ENCODE measurements at regions not wholly inside any gene's neighbourhood (a gene's known extent, or its start where the extent isn't known, plus 50 kb on each side); places are given as distances from the start of the nearest gene placed in this dataset.
"Not testable (repeated sequence)": the region's sequence is repeated elsewhere in the genome, so short reads cannot be mapped to it uniquely, and the experiment has no call there.

DNA sequence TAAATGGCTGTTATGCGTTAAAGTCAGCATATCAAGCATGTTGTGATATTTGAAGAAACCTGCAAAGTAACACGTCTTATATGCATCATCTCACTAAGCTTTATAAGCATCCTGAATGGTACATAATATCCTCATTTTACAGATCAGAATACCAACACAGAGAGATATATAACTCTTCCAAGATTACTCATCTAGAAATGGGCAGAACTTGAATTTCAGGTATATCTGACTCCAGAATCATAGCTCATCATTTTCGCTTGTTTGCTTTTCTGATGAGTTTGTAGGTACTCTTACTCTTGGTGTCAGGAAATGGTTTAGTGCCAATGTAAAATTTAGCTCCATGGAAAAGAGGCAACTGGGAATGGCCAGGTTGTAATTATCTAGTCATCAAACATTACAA lies 232.3 kb upstream of the ANKH start:
- no peak for DNase-seq (ENCODE audit: low spot score)
- peaks cover 0 to 4% of the 10 kb centered on the region in 2 donors for H3K9me3 ChIP-seq
- no peak overlapping the region for H3K27ac ChIP-seq
- TF ChIP-seq, protein P1, sequence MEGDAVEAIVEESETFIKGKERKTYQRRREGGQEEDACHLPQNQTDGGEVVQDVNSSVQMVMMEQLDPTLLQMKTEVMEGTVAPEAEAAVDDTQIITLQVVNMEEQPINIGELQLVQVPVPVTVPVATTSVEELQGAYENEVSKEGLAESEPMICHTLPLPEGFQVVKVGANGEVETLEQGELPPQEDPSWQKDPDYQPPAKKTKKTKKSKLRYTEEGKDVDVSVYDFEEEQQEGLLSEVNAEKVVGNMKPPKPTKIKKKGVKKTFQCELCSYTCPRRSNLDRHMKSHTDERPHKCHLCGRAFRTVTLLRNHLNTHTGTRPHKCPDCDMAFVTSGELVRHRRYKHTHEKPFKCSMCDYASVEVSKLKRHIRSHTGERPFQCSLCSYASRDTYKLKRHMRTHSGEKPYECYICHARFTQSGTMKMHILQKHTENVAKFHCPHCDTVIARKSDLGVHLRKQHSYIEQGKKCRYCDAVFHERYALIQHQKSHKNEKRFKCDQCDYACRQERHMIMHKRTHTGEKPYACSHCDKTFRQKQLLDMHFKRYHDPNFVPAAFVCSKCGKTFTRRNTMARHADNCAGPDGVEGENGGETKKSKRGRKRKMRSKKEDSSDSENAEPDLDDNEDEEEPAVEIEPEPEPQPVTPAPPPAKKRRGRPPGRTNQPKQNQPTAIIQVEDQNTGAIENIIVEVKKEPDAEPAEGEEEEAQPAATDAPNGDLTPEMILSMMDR (IDR thresholded peaks at IDR 0.05) = no peak
- H3K4me3 ChIP-seq = no peak overlapping the region
- no peaks in the 10 kb centered on the region for H3K4me1 ChIP-seq
- H3K27me3 ChIP-seq = no peaks in the 10 kb centered on the region
- no peaks in the 10 kb centered on the region for H3K36me3 ChIP-seq

DNA sequence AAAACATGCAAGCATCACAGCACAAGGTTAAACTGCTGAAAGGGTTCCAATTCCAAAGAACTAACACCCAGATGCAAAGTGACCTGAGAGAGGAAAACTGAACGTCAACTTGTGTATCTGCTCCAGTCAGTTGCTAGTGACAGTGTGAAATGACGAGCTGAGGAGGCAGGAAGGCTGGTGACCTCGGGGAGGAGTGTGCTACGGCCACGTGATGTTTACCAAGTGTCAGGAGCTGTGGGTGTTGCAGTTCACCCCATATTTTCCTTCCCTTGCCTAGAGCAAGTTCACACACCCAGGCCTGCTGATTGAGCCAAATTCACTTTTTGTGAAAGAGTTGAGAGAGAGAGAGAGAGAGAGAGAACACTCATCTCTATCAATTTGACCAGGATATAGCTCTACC lies 231.6 kb upstream of the ANKH start:
- H3K4me3 ChIP-seq = no peak overlapping the region
- no peaks in the 10 kb centered on the region for H3K36me3 ChIP-seq
- peaks cover 0 to 4% of the 10 kb centered on the region in 2 donors for H3K9me3 ChIP-seq
- no peak overlapping the region for H3K27ac ChIP-seq
- DNase-seq (ENCODE audit: low spot score) = no peak
- H3K27me3 ChIP-seq = no peaks in the 10 kb centered on the region
- H3K4me1 ChIP-seq = no peaks in the 10 kb centered on the region
- TF ChIP-seq, protein P1 (IDR thresholded peaks at IDR 0.05) = no peak

DNA sequence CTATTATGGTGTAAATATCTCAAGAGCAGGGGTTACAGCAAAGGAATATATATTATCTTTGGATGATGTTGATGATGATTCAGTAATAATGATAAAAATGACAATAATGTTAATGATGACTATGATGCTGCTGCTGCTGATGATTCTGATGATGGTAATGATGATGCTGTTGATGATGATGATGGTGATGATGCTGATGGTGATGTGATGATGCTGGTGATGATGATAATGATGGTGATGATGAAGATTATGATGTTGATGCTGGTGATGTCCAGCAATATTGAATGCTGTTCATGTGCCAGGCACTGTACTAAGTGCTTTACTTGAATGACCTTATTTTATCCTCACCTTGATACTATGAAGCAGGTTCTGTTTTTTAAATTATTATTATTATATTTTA lies 226.0 kb upstream of the ANKH start:
- TF ChIP-seq, protein P1 (IDR thresholded peaks at IDR 0.05) = no peak
- no peaks in the 10 kb centered on the region for H3K36me3 ChIP-seq
- DNase-seq (ENCODE audit: low spot score) = no peak
- H3K4me1 ChIP-seq = no peaks in the 10 kb centered on the region
- H3K9me3 ChIP-seq = peaks cover 0 to 4% of the 10 kb centered on the region in 2 donors
- no peak overlapping the region for H3K4me3 ChIP-seq
- H3K27ac ChIP-seq = no peak overlapping the region
- H3K27me3 ChIP-seq = no peaks in the 10 kb centered on the region

DNA sequence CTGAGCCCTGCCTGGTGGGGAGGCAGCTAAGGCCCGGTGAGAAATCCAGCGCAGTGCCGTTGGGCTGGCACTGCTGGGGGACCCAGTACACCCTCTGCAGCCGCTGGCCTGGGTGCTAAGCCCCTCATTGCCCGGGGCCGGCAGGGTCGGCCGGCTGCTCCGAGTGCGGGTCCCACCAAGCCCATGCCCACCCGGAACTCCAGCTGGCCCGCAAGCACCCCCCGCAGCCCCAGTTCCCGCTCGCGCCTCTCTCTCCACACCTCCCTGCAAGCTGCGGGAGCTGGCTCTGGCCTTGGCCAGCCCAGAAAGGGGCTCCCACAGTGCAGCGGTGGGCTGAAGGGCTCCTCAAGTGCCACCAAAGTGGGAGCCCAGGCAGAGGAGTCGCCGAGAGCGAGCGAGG lies 225.1 kb upstream of the ANKH start:
- H3K27ac ChIP-seq; DNase-seq (ENCODE audit: low spot score); H3K4me3 ChIP-seq; H3K36me3 ChIP-seq; H3K27me3 ChIP-seq; H3K9me3 ChIP-seq; H3K4me1 ChIP-seq: not testable (repeated sequence)

DNA sequence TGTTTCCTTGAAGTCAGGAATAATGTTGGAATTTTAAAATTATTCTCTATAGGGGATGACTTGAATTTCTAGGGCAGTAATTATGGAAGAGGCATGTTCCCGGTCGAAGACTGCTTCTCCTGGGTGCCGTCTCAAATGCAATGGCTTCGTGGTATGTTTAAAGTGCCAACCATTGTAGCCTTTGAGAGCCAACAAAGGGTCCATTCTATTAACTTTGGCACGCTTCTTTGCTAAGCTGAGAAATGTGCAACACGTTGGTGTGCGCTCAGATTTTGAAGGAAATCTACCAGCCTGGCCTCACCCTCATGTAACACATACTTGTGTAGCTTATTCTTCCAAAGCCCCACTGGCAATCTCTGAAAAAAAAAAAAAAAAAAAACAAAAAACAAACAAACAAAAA lies 221.2 kb upstream of the ANKH start:
- Histone ChIP-seq H3K9me3 (no peaks in the 10 kb centered on the region), H3K4me1 (no peaks in the 10 kb centered on the region), H3K4me3 (no peak overlapping the region), H3K27me3 (no peaks in the 10 kb centered on the region), H3K36me3 (no peaks in the 10 kb centered on the region), H3K27ac (no peak overlapping the region)
- TF ChIP-seq, protein P1 (IDR thresholded peaks at IDR 0.05) = no peak
- DNase-seq (ENCODE audit: low spot score) = no peak

DNA sequence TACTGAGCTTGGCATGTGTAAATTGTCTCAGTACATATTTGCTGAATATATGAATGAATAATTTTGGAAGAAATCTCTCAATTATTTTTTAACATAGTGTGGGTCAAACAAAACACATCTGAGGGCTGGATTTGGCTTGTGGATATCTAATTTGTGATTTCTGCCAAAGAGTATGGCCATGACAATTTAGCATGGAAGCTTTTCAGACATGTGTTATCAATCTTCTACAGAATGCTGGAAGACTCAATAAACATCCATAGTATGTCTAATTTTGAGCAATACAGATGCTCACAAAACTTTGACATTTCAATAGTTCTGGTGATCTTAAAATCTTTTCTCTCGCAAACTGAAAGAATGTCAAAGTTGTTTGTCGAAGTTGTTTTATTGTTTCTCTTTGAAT lies 214.1 kb upstream of the ANKH start:
- Histone ChIP-seq H3K36me3 (no peaks in the 10 kb centered on the region), H3K4me1 (no peaks in the 10 kb centered on the region), H3K9me3 (peaks cover 0 to 7% of the 10 kb centered on the region in 2 donors), H3K27ac (no peak overlapping the region), H3K4me3 (no peak overlapping the region), H3K27me3 (no peaks in the 10 kb centered on the region)
- TF ChIP-seq, protein P1 (IDR thresholded peaks at IDR 0.05) = no peak
- no peak for DNase-seq (ENCODE audit: low spot score)

Measured in right atrium auricular region (tissue), 2 donors.